WTC11 (cell line): ENCODE measurements at regions not wholly inside any gene's neighbourhood (a gene's known extent, or its start where the extent isn't known, plus 50 kb on each side); places are given as distances from the start of the nearest gene placed in this dataset.

Source experiments
- CREM ChIP-seq: sonication (generic); formaldehyde crosslinking; IDR thresholded peaks from 2 replicates; pipeline ENCODE4 v1.8.1; 2022; ENCODE audit warnings: mild to moderate bottlenecking, missing genetic modification reagents, moderate library complexity
- NFE2L1 ChIP-seq: sonication (generic); formaldehyde crosslinking; IDR thresholded peaks from 2 replicates; pipeline ENCODE4 v1.8.1; 2023; ENCODE audit warnings: missing genetic modification reagents

GRCh38 chr1:224800486-224801119 lies 128.9 kb upstream of the DNAH14 start:
- TF ChIP-seq NFE2L1 (CRISPR knock-in tag) (no peak), CREM (CRISPR knock-in tag) (no peak)
